Neural progenitor cell (in vitro differentiated cells): ENCODE measurements at regions not wholly inside any gene's neighbourhood (a gene's known extent, or its start where the extent isn't known, plus 50 kb on each side); places are given as distances from the start of the nearest gene placed in this dataset.
"Not testable (repeated sequence)": the region's sequence is repeated elsewhere in the genome, so short reads cannot be mapped to it uniquely, and the experiment has no call there.

Source experiments
- DNase-seq: peaks from one replicate; pipeline ENCODE4 v3.0.0-alpha.2; 2016; ENCODE audit warnings: low spot score
- H2AFZ ChIP-seq: fragments of 200-600 bp; sonication (generic); replicated peaks from 2 replicates; pipeline ENCODE4 v1.6.1; 2016; ENCODE audit warnings: antibody characterized with exemption
- H3F3A ChIP-seq: fragments of 200-600 bp; sonication (generic); 2 replicates; pipeline ENCODE4 v1.6.1; 2016; ENCODE audit warnings: antibody characterized with exemption, low read depth
- H3K27ac ChIP-seq: fragments of 200-600 bp; sonication (generic); 2 replicates; pipeline ENCODE4 v1.5.1; 2016; ENCODE audit warnings: mild to moderate bottlenecking
- H3K27me3 ChIP-seq: fragments of 200-600 bp; sonication (generic); 2 replicates; pipeline ENCODE4 v1.6.1; 2016; ENCODE audit warnings: mild to moderate bottlenecking, moderate library complexity
- H3K36me3 ChIP-seq: fragments of 200-600 bp; sonication (generic); 2 replicates; pipeline ENCODE4 v1.5.1; 2016
- H3K4me1 ChIP-seq: fragments of 200-600 bp; sonication (generic); 2 replicates; pipeline ENCODE4 v1.6.1; 2016; ENCODE audit warnings: mixed run types
- H3K4me2 ChIP-seq: fragments of 200-600 bp; sonication (generic); 2 replicates; pipeline ENCODE4 v1.6.1; 2016
- H3K4me3 ChIP-seq: fragments of 200-600 bp; sonication (generic); 2 replicates; pipeline ENCODE4 v1.5.1; 2016
- H3K79me2 ChIP-seq: fragments of 200-600 bp; sonication (generic); 2 replicates; pipeline ENCODE4 v1.6.1; 2016; ENCODE audit warnings: low read depth
- H3K9ac ChIP-seq: fragments of 200-600 bp; sonication (generic); 2 replicates; pipeline ENCODE4 v1.6.1; 2016
- H3K9me3 ChIP-seq: fragments of 200-600 bp; sonication (generic); 2 replicates; pipeline ENCODE4 v1.5.1; 2016; ENCODE audit warnings: low read depth
- H4K20me1 ChIP-seq: fragments of 200-600 bp; sonication (generic); 2 replicates; pipeline ENCODE4 v1.6.1; 2016; ENCODE audit warnings: low read depth
- H3K27ac Mint-ChIP-seq: 3 replicates; pipeline ENCODE4 v1.8.0; 2021; ENCODE audit warnings: mixed read lengths
- H3K27me3 Mint-ChIP-seq: 2 replicates; pipeline ENCODE4 v1.8.0; 2022; ENCODE audit warnings: low read depth, mild to moderate bottlenecking, inconsistent platforms, moderate library complexity, mixed read lengths; ENCODE audit not compliant: insufficient read depth
- H3K36me3 Mint-ChIP-seq: 3 replicates; pipeline ENCODE4 v1.8.0; 2021; ENCODE audit warnings: mixed read lengths
- H3K4me1 Mint-ChIP-seq: 3 replicates; pipeline ENCODE4 v1.8.0; 2021; ENCODE audit warnings: mixed read lengths
- H3K4me3 Mint-ChIP-seq: 3 replicates; pipeline ENCODE4 v1.8.0; 2021; ENCODE audit warnings: mild to moderate bottlenecking, moderate library complexity, mixed read lengths
- H3K9me3 Mint-ChIP-seq: 3 replicates; pipeline ENCODE4 v1.8.0; 2020; ENCODE audit warnings: mixed read lengths
- EZH2 ChIP-seq: fragments of 200-600 bp; sonication (generic); IDR thresholded peaks from 2 replicates; pipeline ENCODE4 v1.6.1; 2017; ENCODE audit warnings: antibody characterized with exemption, mild to moderate bottlenecking, moderate library complexity
- EZH2phosphoT487 ChIP-seq: fragments of 200-600 bp; sonication (generic); IDR thresholded peaks from 2 replicates; pipeline ENCODE4 v1.6.1; 2017; ENCODE audit warnings: antibody characterized with exemption
- TF ChIP-seq, protein P1 (sequence below): fragments of 200-600 bp; sonication (generic); IDR thresholded peaks from 2 replicates; pipeline ENCODE4 v1.5.1; 2017; ENCODE audit warnings: antibody characterized with exemption, mild to moderate bottlenecking

DNA sequence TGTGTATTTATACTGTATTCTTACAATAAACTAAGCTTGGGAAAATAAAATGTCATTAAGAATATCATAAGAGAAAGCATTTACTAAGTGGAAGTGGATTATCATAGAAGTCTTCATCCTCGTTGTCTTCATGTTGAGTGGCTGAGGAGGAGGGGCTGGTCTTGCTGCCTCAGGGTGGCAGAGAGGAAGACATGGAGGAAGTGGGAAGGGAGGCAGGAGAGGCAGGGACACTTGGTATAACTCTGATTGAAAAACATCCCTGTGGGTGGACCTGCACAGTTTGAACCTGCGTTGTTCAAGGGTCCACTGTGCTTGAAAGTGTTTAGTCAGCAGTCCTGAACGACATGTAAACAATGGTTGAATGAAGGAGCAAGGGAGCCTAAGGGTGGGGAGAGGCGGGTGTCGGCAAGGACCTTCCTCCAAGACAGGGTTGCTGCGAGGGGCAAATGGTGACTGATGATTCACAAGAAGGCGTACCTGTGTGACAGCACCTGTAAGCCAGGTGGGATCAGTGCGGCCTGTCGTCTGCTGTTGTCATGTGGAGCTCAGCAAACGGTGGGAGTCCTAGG, 103.8 kb upstream of the KLF13 start:
- no peak overlapping the region for H3K27ac Mint-ChIP-seq
- H3K27me3 Mint-ChIP-seq: peaks cover 3% of the 10 kb centered on the region

DNA sequence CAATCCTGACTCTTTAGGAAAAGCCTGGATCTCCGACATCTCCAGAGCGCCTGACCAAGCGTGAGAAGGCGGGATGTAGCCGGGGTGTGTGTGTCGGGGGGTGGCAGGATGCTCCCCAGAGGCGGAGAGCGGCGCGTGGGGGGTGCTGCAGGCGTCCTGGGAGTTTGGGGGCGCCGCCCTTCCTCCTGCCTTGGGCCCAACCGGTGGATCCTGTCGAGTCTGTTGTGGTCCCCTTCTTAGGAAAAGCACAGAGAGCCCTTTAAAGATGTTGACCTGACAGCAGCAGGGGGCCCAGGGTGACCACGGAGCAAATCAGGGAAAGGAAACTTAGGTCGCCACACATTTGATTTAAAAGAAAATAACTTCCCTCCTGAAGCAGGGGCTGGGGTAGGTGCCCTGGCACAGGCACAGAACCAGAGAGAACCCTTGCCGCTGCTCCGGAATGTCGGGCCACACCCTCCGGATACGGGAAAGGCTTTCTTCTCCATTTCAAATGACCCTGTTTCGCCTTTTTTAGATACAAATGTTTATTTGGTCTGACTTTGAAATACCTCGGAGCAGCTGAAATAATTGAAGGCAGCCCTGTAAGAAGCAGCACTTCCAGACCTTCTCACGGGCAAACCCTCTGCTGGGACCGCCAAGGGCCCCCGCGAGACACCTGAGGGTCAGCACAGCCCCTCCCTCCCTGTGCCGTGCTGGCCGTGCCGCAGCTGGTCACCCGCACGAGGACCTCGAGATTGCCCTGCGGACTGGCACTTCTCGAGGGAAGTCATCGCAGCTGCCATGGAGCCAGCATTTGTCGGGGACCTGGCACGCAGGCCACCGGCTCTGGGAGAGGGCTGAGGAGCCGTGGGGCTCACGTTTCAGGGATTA, 102.9 kb upstream of the KLF13 start:
- no peak for DNase-seq
- Mint-ChIP-seq H3K36me3 (no peaks in the 10 kb centered on the region), H3K4me1 (peaks cover 6% of the 10 kb centered on the region), H3K27ac (no peak overlapping the region), H3K9me3 (no peaks in the 10 kb centered on the region), H3K27me3 (peaks cover 2% of the 10 kb centered on the region), H3K4me3 (no peak overlapping the region)
- H4K20me1 ChIP-seq: no peaks in the 10 kb centered on the region
- no peaks in the 10 kb centered on the region for H3K79me2 ChIP-seq
- H3K4me2 ChIP-seq: no peak overlapping the region
- TF ChIP-seq EZH2phosphoT487 (no peak), EZH2 (no peak)
- TF ChIP-seq, protein P1, sequence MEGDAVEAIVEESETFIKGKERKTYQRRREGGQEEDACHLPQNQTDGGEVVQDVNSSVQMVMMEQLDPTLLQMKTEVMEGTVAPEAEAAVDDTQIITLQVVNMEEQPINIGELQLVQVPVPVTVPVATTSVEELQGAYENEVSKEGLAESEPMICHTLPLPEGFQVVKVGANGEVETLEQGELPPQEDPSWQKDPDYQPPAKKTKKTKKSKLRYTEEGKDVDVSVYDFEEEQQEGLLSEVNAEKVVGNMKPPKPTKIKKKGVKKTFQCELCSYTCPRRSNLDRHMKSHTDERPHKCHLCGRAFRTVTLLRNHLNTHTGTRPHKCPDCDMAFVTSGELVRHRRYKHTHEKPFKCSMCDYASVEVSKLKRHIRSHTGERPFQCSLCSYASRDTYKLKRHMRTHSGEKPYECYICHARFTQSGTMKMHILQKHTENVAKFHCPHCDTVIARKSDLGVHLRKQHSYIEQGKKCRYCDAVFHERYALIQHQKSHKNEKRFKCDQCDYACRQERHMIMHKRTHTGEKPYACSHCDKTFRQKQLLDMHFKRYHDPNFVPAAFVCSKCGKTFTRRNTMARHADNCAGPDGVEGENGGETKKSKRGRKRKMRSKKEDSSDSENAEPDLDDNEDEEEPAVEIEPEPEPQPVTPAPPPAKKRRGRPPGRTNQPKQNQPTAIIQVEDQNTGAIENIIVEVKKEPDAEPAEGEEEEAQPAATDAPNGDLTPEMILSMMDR: no peak
- no peaks in the 10 kb centered on the region for H3K36me3 ChIP-seq
- no peaks in the 10 kb centered on the region for H3K9me3 ChIP-seq
- H3K4me1 ChIP-seq: peaks cover 10% of the 10 kb centered on the region
- no peak overlapping the region for H3K27ac ChIP-seq
- H2AFZ ChIP-seq: no peak overlapping the region
- no peak overlapping the region for H3K4me3 ChIP-seq
- H3F3A ChIP-seq: no peaks in the 10 kb centered on the region
- H3K9ac ChIP-seq: no peak overlapping the region
- H3K27me3 ChIP-seq: no peaks in the 10 kb centered on the region

More for the DNA sequence above, 103.8 kb upstream of the KLF13 start:
- no peaks in the 10 kb centered on the region for H3F3A ChIP-seq
- no peak for TF ChIP-seq EZH2
- TF ChIP-seq, protein P1: no peak
- no peak for TF ChIP-seq EZH2phosphoT487
- no peak overlapping the region for H3K27ac ChIP-seq
- H3K4me2 ChIP-seq: no peak overlapping the region
- no peak overlapping the region for H2AFZ ChIP-seq
- Mint-ChIP-seq H3K36me3 (no peaks in the 10 kb centered on the region), H3K9me3 (no peaks in the 10 kb centered on the region), H3K4me1 (peaks cover 6% of the 10 kb centered on the region), H3K4me3 (no peak overlapping the region)
- no peaks in the 10 kb centered on the region for H3K36me3 ChIP-seq
- no peak overlapping the region for H3K4me3 ChIP-seq
- H3K27me3 ChIP-seq: no peaks in the 10 kb centered on the region
- H3K4me1 ChIP-seq: peaks cover 10% of the 10 kb centered on the region
- no peaks in the 10 kb centered on the region for H4K20me1 ChIP-seq
- H3K9ac ChIP-seq: no peak overlapping the region
- no peaks in the 10 kb centered on the region for H3K79me2 ChIP-seq
- DNase-seq: no peak
- no peaks in the 10 kb centered on the region for H3K9me3 ChIP-seq

DNA sequence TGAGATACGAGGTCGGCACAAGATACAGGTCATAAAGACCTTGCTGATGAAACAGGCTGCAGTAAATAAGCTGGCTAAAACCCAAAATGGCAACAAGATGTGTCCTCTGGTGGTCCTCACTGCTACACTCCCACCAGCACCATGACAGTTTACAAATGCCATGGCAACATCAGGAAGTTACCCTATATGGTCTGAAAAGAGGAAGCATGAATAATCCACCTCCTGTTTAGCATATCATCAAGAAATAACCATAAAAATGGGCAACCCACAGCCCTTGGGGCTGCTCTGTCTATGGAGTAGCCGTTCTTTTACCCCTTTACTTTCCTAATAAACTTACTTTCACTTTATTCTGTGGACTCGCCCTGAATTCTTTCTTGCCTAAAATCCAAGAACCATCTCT, 102.0 kb upstream of the KLF13 start:
- not testable (repeated sequence) for H3K36me3 ChIP-seq, H3K79me2 ChIP-seq, H3K4me3 Mint-ChIP-seq, DNase-seq, H3K27me3 Mint-ChIP-seq, H3K9me3 Mint-ChIP-seq, H3K27ac Mint-ChIP-seq, H2AFZ ChIP-seq, H3F3A ChIP-seq, H3K4me2 ChIP-seq, H3K27me3 ChIP-seq, H3K36me3 Mint-ChIP-seq, H3K4me1 Mint-ChIP-seq, H3K4me3 ChIP-seq, H4K20me1 ChIP-seq, H3K9me3 ChIP-seq, H3K27ac ChIP-seq, H3K9ac ChIP-seq
- peaks cover 14% of the 10 kb centered on the region for H3K4me1 ChIP-seq

DNA sequence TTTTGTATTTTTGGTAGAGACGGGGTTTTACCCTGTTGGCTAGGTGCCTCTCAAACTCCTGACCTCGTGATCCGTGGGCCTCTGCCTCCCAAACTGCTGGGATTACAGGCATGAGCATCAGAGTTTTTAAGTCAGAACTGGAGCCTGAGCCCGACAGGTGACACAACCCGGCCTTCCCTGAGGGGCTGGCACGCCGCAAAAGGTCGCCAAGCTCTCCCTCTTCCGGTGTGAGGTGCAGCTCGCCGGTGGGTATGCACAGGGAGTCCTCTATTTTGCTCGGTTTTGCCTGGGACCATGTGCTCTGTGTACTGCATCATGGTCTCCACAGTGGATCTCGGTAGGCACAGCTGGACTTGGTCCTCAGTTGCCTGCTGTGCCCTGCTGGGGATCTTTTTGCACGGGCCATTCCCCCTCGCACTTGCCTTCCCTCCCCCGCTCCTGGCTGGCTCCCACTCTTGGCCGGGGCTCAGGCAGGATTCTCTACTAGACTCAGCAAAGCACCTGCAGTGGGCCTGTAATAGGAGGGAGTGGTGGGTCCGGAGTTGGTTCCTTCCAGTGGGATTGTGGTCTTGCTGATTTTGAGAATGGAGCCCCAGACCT, 101.2 kb upstream of the KLF13 start:
- Mint-ChIP-seq H3K27ac (no peak overlapping the region), H3K4me1 (peaks cover 6% of the 10 kb centered on the region), H3K27me3 (peaks cover 2% of the 10 kb centered on the region), H3K36me3 (no peaks in the 10 kb centered on the region), H3K9me3 (no peaks in the 10 kb centered on the region), H3K4me3 (no peak overlapping the region)
- TF ChIP-seq EZH2phosphoT487: no peak
- TF ChIP-seq, protein P1: no peak
- no peak for TF ChIP-seq EZH2
- Histone ChIP-seq H4K20me1 (no peaks in the 10 kb centered on the region), H3K79me2 (no peaks in the 10 kb centered on the region), H3K9me3 (no peaks in the 10 kb centered on the region), H3K36me3 (no peaks in the 10 kb centered on the region), H3K27ac (no peak overlapping the region), H3K4me2 (no peak overlapping the region), H3K27me3 (no peaks in the 10 kb centered on the region), H3K4me3 (no peak overlapping the region), H2AFZ (no peak overlapping the region), H3K9ac (no peak overlapping the region), H3K4me1 (peaks cover 14% of the 10 kb centered on the region), H3F3A (no peaks in the 10 kb centered on the region)
- no peak for DNase-seq
